TTC549 (cell line): ENCODE measurements at regions not wholly inside any gene's neighbourhood (a gene's known extent, or its start where the extent isn't known, plus 50 kb on each side); places are given as distances from the start of the nearest gene placed in this dataset.
"Not testable (repeated sequence)": the region's sequence is repeated elsewhere in the genome, so short reads cannot be mapped to it uniquely, and the experiment has no call there.

Source experiments
- FAIRE-seq: peaks from 2 replicates; lab custom pipeline; 2012; peaks lifted over from hg19 to GRCh38; lab: Jason Lieb, UNC

GRCh38 chr6:14766391-14766994, 479.4 kb upstream of the JARID2 start:
- FAIRE-seq, result no peak

- no peak for FAIRE-seq
Measured at GRCh38 chr6:14767226-14767625, 478.6 kb upstream of the JARID2 start.

GRCh38 chr6:14770040-14770439, 475.8 kb upstream of the JARID2 start:
- no peak for FAIRE-seq

GRCh38 chr6:14770572-14770971, 475.3 kb upstream of the JARID2 start:
- no peak for FAIRE-seq

- FAIRE-seq, result no peak
Measured at GRCh38 chr6:14771016-14771415, 474.9 kb upstream of the JARID2 start.

- no peak for FAIRE-seq
Measured at GRCh38 chr6:14772188-14772587, 473.7 kb upstream of the JARID2 start.

GRCh38 chr6:14775528-14775927, 470.3 kb upstream of the JARID2 start:
- no peak for FAIRE-seq

GRCh38 chr6:14776307-14776706, 469.6 kb upstream of the JARID2 start:
- FAIRE-seq, result no peak

GRCh38 chr6:14781772-14782525, 463.9 kb upstream of the JARID2 start:
- no peak for FAIRE-seq

GRCh38 chr6:14782921-14783464, 462.9 kb upstream of the JARID2 start:
- not testable (repeated sequence) for FAIRE-seq

GRCh38 chr6:14783594-14783993, 462.3 kb upstream of the JARID2 start:
- no peak for FAIRE-seq

- no peak for FAIRE-seq
Measured at GRCh38 chr6:14784596-14785492, 461.0 kb upstream of the JARID2 start.

GRCh38 chr6:14785493-14785790, 460.4 kb upstream of the JARID2 start:
- FAIRE-seq, result no peak

- no peak for FAIRE-seq
Measured at GRCh38 chr6:14786008-14786407, 459.9 kb upstream of the JARID2 start.

- FAIRE-seq, result no peak
Measured at GRCh38 chr6:14786455-14786854, 459.4 kb upstream of the JARID2 start.

- no peak for FAIRE-seq
Measured at GRCh38 chr6:14787250-14787649, 458.6 kb upstream of the JARID2 start.

- no peak for FAIRE-seq
Measured at GRCh38 chr6:14787677-14788076, 458.2 kb upstream of the JARID2 start.

- FAIRE-seq, result no peak
Measured at GRCh38 chr6:14789996-14790395, 455.9 kb upstream of the JARID2 start.

- FAIRE-seq, result no peak
Measured at GRCh38 chr6:14790976-14791375, 454.9 kb upstream of the JARID2 start.

- FAIRE-seq, result no peak
Measured at GRCh38 chr6:14791526-14791925, 454.3 kb upstream of the JARID2 start.

GRCh38 chr6:14792118-14792955, 453.5 kb upstream of the JARID2 start:
- no peak for FAIRE-seq

- FAIRE-seq, result no peak
Measured at GRCh38 chr6:14795451-14795850, 450.4 kb upstream of the JARID2 start.
